Pancreas (tissue), 10 donors: ENCODE measurements at regions not wholly inside any gene's neighbourhood (a gene's known extent, or its start where the extent isn't known, plus 50 kb on each side); places are given as distances from the start of the nearest gene placed in this dataset.

Experiments
- ATAC-seq, 4 donors: fragments of 200-7000 bp; cut with Tn5 transposase; one replicate each; pipeline versions ENCODE4 v1.8.0 to v1.9.1; 2020; ENCODE audit warnings: mild to moderate bottlenecking in 4 of 4, moderate library complexity in 4 of 4
- DNase-seq, 6 donors: peaks; one replicate each; pipeline ENCODE4 v3.0.0-alpha.2; 2020
- FAIRE-seq: peaks from 2 replicates; lab custom pipeline; 2012; peaks lifted over from hg19 to GRCh38; lab: Jason Lieb, UNC
- H3K27ac ChIP-seq, 4 donors: fragments of 200-600 bp; sonication (generic); 1 replicate in 3 of 4; 2 replicates in 1 of 4; pipeline versions ENCODE4 v1.5.0 to v1.8.0; 2020
- H3K27me3 ChIP-seq, 4 donors: fragments of 200-600 bp; one replicate each; pipeline ENCODE4 v1.8.0; 2021
- H3K36me3 ChIP-seq, 3 donors: fragments of 200-600 bp; sonication (generic) in 1 of 3; one replicate each; pipeline versions ENCODE4 v1.5.0 to v1.8.0; 2020 to 2021
- H3K4me1 ChIP-seq, 3 donors: fragments of 200-600 bp; one replicate each; pipeline ENCODE4 v1.8.0; 2021
- H3K4me3 ChIP-seq, 4 donors: fragments of 200-600 bp; sonication (generic) in 2 of 4; one replicate each; pipeline versions ENCODE4 v1.5.0 to v1.8.0; 2020 to 2021
- H3K9me3 ChIP-seq, 4 donors: fragments of 200-600 bp; one replicate each; pipeline ENCODE4 v1.8.0; 2021
- WGBS, 2 donors: extraction: QIAGEN DNeasy Blood & Tissue Kit; methylation state at CpG; one replicate each; pipeline ENCODE4 v1.1.7; 2013; 5-methylcytosine and 5-hydroxymethylcytosine counted together
- intact Hi-C, 3 donors: fragments of 100-400 bp; cut with DNase I; formaldehyde crosslinking; loops; one replicate each; pipeline versions ENCODE4 v1.11.1 to v1.14.2; 2022
- TF ChIP-seq, protein P1 (sequence below), 4 donors: fragments of 200-600 bp; sonication (generic) in 3 of 4; IDR thresholded peaks; one replicate each; pipeline versions ENCODE4 v1.5.0 to v1.8.0; 2021; ENCODE audit warnings: antibody characterized with exemption in 4 of 4
- donor health status: healthy with polysubstance abuse.
- donor health status: DM: no; HTN: no; CAD: no; lungs with moderate emphysema.
- donor health status: DM: no; HTN: no; CAD: no.
- donor health status: control.
- donor health status: control.
- donor health status: Bipolar disorder and iron deficiency.
- donor health status: DM: yes; HTN: yes; CAD: no.
- donor health status: DM: no; HTN: no; CAD: no.
- donor health status: DM: no; HTN: no; CAD: no.
- donor health status: DM: yes; HTN: yes; CAD: no.

DNA sequence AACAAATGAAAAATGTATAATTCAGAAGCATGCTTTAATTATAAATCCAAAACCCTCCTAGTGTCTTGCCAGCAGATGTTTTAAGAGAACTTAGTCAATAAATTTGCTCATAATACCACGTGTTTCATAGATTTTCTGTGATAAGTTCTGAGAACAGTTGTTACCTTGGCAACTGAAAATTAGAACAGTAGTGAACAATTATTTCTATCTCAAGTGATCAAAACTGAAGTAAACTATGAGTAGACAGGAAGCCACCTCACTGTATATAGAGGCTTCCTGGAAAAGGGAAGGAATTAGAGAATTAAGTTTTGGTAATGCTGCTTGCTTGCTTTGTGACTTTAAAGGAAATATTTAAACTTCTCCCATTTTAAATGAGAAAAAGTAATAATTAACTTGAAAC lies 266.0 kb upstream of the ANO3 start:
- no peak overlapping the region for H3K27ac ChIP-seq
- ATAC-seq (no peak), DNase-seq (no peak), FAIRE-seq (no peak)
- TF ChIP-seq, protein P1, sequence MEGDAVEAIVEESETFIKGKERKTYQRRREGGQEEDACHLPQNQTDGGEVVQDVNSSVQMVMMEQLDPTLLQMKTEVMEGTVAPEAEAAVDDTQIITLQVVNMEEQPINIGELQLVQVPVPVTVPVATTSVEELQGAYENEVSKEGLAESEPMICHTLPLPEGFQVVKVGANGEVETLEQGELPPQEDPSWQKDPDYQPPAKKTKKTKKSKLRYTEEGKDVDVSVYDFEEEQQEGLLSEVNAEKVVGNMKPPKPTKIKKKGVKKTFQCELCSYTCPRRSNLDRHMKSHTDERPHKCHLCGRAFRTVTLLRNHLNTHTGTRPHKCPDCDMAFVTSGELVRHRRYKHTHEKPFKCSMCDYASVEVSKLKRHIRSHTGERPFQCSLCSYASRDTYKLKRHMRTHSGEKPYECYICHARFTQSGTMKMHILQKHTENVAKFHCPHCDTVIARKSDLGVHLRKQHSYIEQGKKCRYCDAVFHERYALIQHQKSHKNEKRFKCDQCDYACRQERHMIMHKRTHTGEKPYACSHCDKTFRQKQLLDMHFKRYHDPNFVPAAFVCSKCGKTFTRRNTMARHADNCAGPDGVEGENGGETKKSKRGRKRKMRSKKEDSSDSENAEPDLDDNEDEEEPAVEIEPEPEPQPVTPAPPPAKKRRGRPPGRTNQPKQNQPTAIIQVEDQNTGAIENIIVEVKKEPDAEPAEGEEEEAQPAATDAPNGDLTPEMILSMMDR (IDR thresholded peaks at IDR 0.05): no peak
- no peaks in the 10 kb centered on the region for H3K4me1 ChIP-seq
- H3K4me3 ChIP-seq: no peak overlapping the region
- WGBS, 2 donors: 13 to 15% methylated on average over 1 of the region's 1 CpG
- H3K27me3 ChIP-seq: peaks cover 0 to 5% (median 0%) of the 10 kb centered on the region in 4 donors
- intact Hi-C loops: no loop called here
- H3K9me3 ChIP-seq: no peaks in the 10 kb centered on the region
- H3K36me3 ChIP-seq: no peaks in the 10 kb centered on the region

DNA sequence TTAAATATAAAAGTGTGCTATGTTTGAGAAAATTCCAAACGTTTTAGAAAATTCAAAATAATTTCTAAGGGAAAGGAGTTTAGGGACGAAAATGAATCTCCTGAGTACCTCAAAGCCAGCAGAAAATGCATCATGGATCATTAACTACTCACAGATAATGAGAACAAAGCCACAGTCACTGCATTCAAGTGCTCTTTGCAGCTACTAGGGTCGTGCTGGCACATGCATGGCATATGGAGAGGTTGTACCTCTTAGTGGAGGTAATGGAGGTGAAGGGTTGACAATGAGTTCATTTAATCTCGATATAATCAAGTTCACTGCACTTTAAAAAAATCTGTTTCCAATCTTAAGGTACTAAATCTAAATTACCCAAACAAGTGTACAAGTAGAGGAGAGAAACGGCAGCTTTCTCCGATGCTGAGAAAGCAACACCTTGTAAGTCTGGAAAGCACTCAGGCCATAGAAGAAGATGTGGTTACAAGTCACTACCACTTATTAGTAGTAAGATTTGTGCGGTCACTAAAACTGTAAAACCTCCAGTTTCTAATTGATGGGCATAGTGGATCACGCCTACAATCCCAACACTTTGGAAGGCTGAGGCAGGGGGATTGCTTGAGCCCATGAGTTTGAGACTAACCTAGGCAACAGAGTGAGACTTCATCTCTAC lies 261.1 kb upstream of the ANO3 start:
- TF ChIP-seq, protein P1 (IDR thresholded peaks at IDR 0.05): no peak
- Histone ChIP-seq H3K4me3 (no peak overlapping the region), H3K36me3 (no peaks in the 10 kb centered on the region), H3K27me3 (peaks cover 0 to 5% (median 0%) of the 10 kb centered on the region in 4 donors), H3K9me3 (no peaks in the 10 kb centered on the region), H3K27ac (no peak overlapping the region), H3K4me1 (no peaks in the 10 kb centered on the region)
- DNase-seq: no peak
- no peak for FAIRE-seq
- 49 to 60% methylated on average over 8 of the region's 8 CpGs for WGBS, 2 donors
- no peak for ATAC-seq
- intact Hi-C loops: no loop called here

DNA sequence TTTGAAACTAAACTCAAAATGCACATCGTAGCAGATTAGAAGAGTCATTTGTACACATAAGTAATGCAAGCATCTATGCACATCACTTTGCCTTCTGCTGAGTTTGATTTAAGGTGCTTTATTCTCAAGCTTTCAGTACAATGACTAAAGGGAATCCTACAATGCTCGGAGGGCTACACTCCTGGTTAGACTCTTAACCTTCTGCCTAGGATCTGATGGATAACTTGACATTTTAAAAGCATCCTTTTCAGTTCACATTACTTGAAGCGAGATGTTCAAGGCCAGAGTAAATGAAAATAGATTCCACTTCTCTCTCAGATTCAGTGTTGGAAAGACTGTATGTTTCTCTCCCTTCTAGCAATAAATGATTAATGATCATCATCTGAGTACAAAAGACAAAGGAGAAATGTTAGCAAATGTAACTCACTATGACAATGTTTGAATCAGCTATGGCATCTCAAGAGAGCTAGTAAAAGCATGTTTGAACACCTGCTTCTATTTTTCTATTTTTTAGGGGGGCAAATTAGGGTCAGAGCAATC lies 259.2 kb upstream of the ANO3 start:
- 57 to 73% methylated on average over 3 of the region's 3 CpGs for WGBS, 2 donors
- Histone ChIP-seq H3K9me3 (no peaks in the 10 kb centered on the region), H3K4me3 (no peak overlapping the region), H3K27me3 (no peaks in the 10 kb centered on the region), H3K36me3 (no peaks in the 10 kb centered on the region), H3K27ac (no peak overlapping the region), H3K4me1 (no peaks in the 10 kb centered on the region)
- ATAC-seq (no peak), FAIRE-seq (no peak), DNase-seq (no peak)
- intact Hi-C loops: no loop called here
- TF ChIP-seq, protein P1 (IDR thresholded peaks at IDR 0.05): no peak

DNA sequence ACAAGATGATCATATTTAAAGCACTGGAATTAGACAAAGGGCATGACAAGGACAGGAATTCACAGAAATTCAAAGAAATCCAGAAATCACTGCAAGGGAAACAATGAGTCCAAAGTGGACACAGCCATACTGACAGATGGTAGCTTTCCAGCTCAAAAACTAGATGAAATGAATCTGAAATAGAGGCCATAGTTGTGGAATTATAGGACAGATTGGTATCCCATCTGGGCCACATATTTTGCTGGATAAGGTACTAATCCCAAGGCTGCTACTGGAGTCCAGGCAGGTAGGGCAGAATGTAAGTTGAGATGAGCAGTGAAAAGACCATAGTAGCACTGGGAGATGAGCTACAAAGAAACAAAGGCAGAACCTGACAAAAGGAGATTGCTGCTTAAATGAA lies 258.3 kb upstream of the ANO3 start:
- TF ChIP-seq, protein P1 (IDR thresholded peaks at IDR 0.05): no peak
- H3K36me3 ChIP-seq: no peaks in the 10 kb centered on the region
- no peak overlapping the region for H3K27ac ChIP-seq
- DNase-seq: no peak
- H3K4me3 ChIP-seq: no peak overlapping the region
- no peak for FAIRE-seq
- intact Hi-C loops: no loop called here
- H3K27me3 ChIP-seq: no peaks in the 10 kb centered on the region
- no peaks in the 10 kb centered on the region for H3K9me3 ChIP-seq
- no peak for ATAC-seq
- no peaks in the 10 kb centered on the region for H3K4me1 ChIP-seq

DNA sequence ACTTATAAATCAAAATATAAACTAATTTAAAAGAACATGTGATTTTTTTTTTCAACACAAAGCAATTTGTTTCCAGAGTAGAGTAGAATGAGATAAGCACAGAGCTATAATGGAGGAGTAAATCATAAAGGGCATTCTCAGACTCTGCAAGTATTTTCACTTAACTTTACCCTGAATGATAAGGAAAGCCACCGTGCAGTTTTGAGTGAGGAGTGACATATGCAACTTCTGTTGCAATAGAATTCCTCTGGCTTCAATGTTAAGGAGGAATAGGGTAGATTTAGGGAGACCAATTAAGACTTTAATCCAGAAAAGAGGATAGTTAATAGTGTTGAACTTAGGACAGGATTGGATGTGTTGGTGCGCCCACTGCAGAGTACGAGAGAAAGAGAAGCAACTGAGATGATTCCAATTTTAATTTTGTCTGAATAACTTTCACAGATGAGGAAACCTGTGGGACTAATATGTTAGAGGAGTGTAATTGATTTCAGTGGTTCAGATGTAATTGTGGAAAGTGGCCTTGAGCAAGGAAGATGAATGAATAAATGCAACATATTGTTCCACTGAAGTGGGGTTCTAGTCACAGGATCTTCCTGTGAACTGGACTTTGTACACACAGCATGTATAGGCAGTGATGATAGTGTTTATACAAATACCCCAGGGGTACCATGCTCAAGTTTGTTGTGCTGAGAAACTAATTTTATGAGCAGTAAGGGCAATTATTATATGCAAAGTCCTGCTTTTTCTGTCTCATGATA lies 255.5 kb upstream of the ANO3 start:
- no peaks in the 10 kb centered on the region for H3K9me3 ChIP-seq
- TF ChIP-seq, protein P1 (IDR thresholded peaks at IDR 0.05): no peak
- no peak overlapping the region for H3K4me3 ChIP-seq
- FAIRE-seq (no peak), DNase-seq (no peak), ATAC-seq (no peak)
- H3K36me3 ChIP-seq: no peaks in the 10 kb centered on the region
- H3K4me1 ChIP-seq: no peaks in the 10 kb centered on the region
- 67 to 68% methylated on average over 3 of the region's 3 CpGs for WGBS, 2 donors
- H3K27me3 ChIP-seq: no peaks in the 10 kb centered on the region
- H3K27ac ChIP-seq: no peak overlapping the region
- intact Hi-C loops: no loop called here
